HG02973 (cell line): ENCODE measurements at regions not wholly inside any gene's neighbourhood (a gene's known extent, or its start where the extent isn't known, plus 50 kb on each side); places are given as distances from the start of the nearest gene placed in this dataset.

Experiments used
- ATAC-seq: cut with Tn5 transposase; IDR thresholded peaks from one replicate; pipeline ENCODE4 v1.9.1; 2021; ENCODE audit warnings: moderate library complexity; ENCODE audit not compliant: unreplicated experiment

DNA sequence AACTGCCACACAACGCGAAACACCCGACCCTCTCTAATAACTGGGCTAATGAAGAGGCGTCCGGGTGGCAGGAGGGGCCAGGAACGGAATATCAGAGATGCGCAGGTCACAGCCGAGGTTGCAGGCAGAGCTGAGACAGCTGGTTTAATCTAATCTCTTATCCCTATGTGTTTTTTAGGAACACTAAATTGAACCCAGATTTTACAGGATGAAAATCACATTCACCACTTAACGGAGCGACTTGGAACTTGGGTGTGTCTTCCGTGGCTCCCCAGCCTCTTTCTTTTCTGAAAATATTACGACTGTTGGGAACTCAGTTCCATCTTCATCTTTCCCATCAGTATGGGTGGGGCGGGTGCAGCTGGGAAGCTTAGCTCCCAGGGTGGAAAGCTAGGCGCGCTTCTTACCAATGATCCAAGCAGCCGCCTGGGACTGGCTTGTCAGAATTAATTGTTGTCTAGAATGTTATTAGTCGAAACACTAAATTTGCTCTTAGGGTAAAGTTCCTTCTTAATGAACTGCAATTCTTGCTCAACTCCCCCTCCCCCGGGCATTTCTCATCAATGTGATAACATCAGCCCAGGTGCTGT lies 92.5 kb downstream of the IRX2 start:
- ATAC-seq = no peak

DNA sequence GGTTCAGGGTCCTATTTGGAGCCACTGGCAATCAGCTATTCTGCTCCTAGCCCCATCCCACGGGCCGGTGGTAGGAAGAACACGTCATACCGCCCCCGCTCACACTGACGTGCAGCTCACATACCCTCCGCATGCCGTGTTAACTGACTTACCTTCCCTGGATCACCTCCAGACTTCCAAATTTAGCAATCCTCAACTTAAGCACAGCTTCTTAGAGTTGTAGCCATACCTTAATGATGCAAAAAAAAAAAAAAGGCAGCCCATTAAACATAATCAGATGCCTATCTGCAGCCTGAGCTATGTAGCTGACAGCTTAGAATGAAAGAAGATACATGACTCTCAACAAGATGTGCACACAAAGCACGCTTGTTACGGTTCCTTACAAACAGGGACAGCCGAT lies 93.0 kb downstream of the IRX2 start:
- no peak for ATAC-seq

- no peak for ATAC-seq
Measured at GRCh38 chr5:2657151-2657550, 94.3 kb downstream of the IRX2 start.

DNA sequence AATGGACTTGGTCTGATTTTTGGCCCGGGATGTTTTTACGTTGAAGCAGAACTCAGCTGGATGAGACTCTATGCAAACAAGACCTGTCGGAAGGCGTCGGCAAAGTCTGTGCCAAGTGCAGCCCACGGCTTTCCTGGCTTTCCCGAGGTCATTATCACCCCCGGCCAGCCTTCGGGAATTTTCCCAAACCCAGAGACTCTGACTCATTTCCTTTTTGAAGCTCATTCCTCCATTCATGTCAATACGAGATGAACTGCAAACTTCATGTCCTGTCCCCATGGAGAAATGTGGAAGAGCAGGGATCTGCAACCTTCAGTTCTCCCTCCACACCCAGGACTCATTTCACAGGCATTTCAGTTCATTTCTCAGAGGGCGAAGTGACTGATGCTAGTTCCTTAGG lies 95.3 kb downstream of the IRX2 start:
- ATAC-seq = no peak

- ATAC-seq = no peak
Measured at GRCh38 chr5:2653991-2654390, 97.5 kb downstream of the IRX2 start.

- ATAC-seq = no peak
Measured at GRCh38 chr5:2651116-2651515, 100.4 kb downstream of the IRX2 start.

DNA sequence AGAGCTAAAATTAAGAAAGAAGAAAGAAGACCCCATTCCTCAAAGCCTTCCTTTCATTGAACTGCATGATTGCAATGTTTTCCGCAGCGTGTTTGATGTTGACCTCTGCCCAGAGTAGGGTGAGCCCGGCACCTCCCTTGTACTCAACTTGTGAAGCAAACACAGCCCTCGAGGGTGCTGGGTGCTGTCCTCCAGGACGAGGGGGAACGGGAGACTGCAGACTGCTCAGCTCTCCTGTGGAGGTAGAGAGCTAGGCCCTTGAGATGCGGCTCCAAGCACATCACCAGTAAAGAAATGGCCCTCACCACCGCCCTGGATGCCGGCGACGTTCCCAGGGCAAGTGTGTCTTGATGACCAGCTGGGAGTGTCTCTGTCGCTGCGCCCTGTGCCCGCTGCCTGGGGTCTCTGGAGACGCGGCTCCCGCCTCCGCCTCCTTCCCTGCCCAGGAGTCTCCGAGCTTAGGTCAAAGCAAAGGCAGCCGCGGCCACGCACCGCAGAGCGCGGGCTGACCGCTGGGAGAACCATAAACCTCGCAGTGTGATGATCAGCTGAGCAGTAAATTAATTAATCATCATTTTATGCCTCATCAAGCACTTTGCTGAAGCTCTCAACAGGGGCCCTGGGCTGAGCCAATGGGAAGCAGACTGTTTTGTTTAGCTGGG lies 108.7 kb downstream of the IRX2 start:
- no peak for ATAC-seq

GRCh38 chr5:2640717-2641116 lies 110.8 kb downstream of the IRX2 start:
- ATAC-seq = no peak

- no peak for ATAC-seq
Measured at GRCh38 chr5:2639425-2639824, 112.1 kb downstream of the IRX2 start.

DNA sequence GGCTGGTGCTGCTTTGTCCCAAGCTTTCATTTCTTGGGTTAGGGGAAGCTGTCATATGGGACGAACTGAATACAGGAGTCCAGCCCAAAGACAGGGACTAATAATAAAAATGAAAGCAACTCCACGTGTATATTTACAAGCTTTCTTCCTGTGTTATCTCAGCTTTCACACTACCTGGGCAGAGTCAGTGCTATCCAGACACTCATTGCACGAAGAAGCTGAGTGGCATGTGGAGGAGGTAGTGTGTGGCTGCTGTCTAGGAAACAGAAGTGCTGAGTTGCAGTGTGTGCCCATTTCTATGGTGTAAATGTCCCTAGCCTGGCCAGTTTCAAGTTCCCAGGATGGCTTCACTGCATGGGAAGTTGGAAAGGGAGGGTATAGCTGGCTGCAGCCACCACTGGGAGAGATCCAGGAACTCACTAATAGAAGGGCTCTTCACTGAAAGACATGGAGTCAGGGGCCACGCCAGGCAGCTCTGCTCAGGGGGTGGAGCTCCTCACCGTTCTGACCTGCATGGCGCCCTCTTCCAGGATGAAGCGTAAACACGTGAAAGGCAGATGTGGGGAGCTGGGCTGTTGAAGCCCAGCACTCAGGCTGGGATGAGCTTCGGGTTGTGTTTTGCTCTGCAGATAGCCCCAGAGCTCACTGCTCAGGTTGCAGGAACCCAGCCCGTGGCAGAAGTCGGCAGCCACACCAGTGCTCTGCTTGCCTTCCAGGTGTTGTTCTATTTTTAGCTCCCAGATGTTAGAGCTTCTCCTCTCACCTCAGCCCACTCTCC lies 116.9 kb downstream of the IRX2 start:
- ATAC-seq = no peak

DNA sequence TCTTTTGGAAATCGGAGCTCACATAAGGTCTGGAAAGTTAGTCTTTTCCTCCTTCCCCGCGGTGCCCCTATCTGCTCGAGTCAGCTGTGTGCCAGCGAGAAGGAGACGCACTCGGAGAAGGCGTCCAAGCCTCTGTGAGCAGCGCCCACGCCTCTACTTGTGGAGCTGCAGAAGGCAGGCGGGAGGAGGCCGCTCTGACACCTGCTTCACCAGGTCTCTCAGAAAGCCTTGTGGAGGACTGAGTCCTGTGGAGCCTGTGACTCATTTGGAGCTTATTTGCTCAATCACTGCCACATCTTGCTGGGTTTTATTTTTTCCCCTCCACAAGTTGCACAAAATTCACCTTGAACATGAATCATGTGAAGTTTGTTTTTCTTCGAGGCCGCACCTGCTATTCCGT lies 117.5 kb downstream of the IRX2 start:
- ATAC-seq = no peak

GRCh38 chr5:2631758-2632157 lies 119.7 kb downstream of the IRX2 start:
- no peak for ATAC-seq

GRCh38 chr5:2629045-2629444 lies 122.4 kb downstream of the IRX2 start:
- ATAC-seq = no peak

- ATAC-seq = no peak
Measured at GRCh38 chr5:2627867-2628266, 123.6 kb downstream of the IRX2 start.

DNA sequence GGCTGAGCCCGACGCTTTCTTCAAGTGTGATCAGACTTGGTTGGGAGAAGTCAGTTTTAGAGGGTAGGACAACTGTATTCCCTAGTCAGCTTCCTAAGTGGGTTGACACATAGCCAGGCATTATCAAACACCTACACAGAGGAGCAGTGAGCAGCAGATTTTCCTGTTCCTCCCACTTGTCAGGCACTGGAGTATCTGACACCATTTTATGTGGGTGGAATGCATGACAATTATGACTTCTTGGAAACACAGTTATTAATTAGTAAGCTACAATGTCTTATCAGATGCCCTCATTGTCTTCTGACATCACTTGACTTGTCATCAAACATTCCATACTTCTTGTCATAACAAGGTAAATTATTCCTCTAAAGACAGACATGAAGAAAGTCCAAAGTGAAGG lies 124.9 kb downstream of the IRX2 start:
- no peak for ATAC-seq

- no peak for ATAC-seq
Measured at GRCh38 chr5:2622866-2623265, 128.6 kb downstream of the IRX2 start.

GRCh38 chr5:2621631-2622030 lies 129.8 kb downstream of the IRX2 start:
- ATAC-seq = no peak

GRCh38 chr5:2619216-2619615 lies 132.3 kb downstream of the IRX2 start:
- no peak for ATAC-seq

DNA sequence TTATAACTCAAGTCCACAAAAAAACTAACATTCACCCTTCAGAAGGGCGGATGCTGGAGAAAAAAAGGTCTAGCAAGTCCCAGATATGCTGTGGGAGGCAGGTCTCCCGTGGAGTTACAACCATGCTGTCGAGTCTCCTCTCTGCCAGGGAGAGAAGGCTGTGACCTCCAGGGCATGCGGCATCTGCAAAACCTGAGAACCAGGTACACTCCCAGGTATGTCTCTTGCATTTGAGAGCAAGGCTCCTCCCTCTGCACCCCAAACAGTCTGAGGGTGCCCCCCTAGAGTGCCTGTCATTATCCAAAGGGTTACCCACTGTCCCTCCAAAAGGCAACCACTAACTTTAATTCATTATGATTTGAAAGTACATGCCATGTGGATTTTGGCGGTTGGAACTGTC lies 134.0 kb downstream of the IRX2 start:
- no peak for ATAC-seq

GRCh38 chr5:2615917-2616316 lies 135.6 kb downstream of the IRX2 start:
- no peak for ATAC-seq

DNA sequence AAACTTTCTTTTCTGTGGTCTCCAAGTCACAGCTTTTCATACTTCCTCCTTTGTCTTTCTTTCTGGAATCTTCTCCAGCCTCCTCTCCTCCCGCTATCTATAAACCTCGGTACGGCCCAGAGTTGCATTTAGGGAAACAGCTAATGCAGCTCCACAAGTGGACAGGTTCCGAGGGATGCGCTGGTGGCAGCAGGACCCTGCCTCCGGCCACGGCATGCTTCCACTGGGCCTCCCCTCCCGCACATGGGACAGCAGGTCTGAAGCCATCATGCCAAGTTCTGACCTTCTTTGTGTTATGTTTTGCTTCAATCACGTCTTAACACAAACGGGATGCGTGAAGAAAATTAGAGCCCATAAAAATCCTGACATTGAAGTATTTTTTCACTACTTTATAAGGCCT lies 136.9 kb downstream of the IRX2 start:
- no peak for ATAC-seq

DNA sequence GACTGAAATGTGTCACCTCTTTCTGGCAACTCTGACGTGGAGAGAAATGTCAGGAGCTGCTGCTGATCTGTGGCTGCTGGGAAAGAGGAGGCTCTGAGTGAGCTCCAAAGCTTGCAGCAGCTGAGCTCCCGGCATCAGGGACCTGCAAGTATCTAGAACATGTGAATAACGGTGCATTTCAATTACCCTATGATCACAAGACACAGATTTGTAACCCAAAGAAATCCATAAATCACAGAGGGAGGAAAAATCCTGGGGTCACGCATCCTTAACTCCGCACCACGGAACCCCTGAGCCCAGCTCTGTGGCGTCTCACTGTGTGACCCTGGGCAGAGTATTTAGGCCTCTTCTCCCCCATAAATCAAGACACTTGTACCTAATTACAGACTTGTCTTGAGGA lies 139.8 kb downstream of the IRX2 start:
- no peak for ATAC-seq
